ENCODE measurements at regions not wholly inside any gene's neighbourhood (a gene's known extent, or its start where the extent isn't known, plus 50 kb on each side); places are given as distances from the start of the nearest gene placed in this dataset.

DNA sequence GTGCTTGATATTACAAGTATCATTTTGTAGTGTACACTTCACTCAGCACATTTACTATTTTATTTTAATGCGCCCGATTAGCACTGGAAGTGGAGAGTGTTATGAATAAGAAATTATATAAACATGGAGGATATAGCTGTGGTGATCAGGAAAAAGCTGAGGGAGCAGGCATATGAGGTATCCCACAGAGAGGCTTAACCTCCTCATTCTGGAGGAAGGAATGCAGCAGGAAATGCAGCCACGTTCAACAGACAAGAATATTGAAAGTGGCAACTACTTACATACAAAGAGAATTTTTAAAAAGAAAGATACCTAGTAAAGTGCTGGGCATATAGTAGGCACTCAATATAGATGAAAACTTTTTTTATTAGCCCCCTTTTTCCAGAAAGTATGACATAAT is 166.0 kb upstream of the SATB1 start:
- no peak for TF ChIP-seq EZH2 (IDR thresholded peaks at IDR 0.05; ENCODE audit: low read length)
- TF ChIP-seq, protein P1, sequence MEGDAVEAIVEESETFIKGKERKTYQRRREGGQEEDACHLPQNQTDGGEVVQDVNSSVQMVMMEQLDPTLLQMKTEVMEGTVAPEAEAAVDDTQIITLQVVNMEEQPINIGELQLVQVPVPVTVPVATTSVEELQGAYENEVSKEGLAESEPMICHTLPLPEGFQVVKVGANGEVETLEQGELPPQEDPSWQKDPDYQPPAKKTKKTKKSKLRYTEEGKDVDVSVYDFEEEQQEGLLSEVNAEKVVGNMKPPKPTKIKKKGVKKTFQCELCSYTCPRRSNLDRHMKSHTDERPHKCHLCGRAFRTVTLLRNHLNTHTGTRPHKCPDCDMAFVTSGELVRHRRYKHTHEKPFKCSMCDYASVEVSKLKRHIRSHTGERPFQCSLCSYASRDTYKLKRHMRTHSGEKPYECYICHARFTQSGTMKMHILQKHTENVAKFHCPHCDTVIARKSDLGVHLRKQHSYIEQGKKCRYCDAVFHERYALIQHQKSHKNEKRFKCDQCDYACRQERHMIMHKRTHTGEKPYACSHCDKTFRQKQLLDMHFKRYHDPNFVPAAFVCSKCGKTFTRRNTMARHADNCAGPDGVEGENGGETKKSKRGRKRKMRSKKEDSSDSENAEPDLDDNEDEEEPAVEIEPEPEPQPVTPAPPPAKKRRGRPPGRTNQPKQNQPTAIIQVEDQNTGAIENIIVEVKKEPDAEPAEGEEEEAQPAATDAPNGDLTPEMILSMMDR (optimal IDR thresholded peaks at IDR 0.05 in 1 of 3, IDR thresholded peaks at IDR 0.05 in 1 of 3, conservative IDR thresholded peaks at IDR 0.05 in 1 of 3; ENCODE audit: extremely low read depth in 1 of 3, insufficient read depth in 2 of 3, low read length in 3 of 3), result no peak

Data from keratinocyte (primary cell).